ENCODE measurements at regions not wholly inside any gene's neighbourhood (a gene's known extent, or its start where the extent isn't known, plus 50 kb on each side); places are given as distances from the start of the nearest gene placed in this dataset.
A peak's percentile ranks its signal among the peaks of the same experiment; 100 is the strongest.

GRCh38 chr10:44829426-44829825 is 81.7 kb upstream of the TMEM72 start:
- no peak for TF ChIP-seq CTCF (IDR thresholded peaks at IDR 0.05; ENCODE audit: low read depth, low read length, missing control alignments)
- H3K4me3 ChIP-seq (replicated peaks; ENCODE audit: low read depth, low read length): no peak overlapping the region
- no peak for DNase-seq (ENCODE audit: extremely low read depth, low read depth)

- H3K4me3 ChIP-seq (replicated peaks; ENCODE audit: low read depth, low read length): no peak overlapping the region
- no peak for TF ChIP-seq CTCF (IDR thresholded peaks at IDR 0.05; ENCODE audit: low read depth, low read length, missing control alignments)
- no peak for DNase-seq (ENCODE audit: extremely low read depth, low read depth)
These were observed 81.1 kb upstream of the TMEM72 start for GRCh38 chr10:44830022-44830421.

GRCh38 chr10:44831581-44831980 is 79.6 kb upstream of the TMEM72 start:
- no peak overlapping the region for H3K4me3 ChIP-seq (replicated peaks; ENCODE audit: low read depth, low read length)
- no peak for TF ChIP-seq CTCF (IDR thresholded peaks at IDR 0.05; ENCODE audit: low read depth, low read length, missing control alignments)
- no peak for DNase-seq (ENCODE audit: extremely low read depth, low read depth)

GRCh38 chr10:44832595-44833390 is 78.3 kb upstream of the TMEM72 start:
- H3K4me3 ChIP-seq (replicated peaks; ENCODE audit: low read depth, low read length): no peak overlapping the region
- DNase-seq (ENCODE audit: extremely low read depth, low read depth): peak; percentile 97
- no peak for TF ChIP-seq CTCF (IDR thresholded peaks at IDR 0.05; ENCODE audit: low read depth, low read length, missing control alignments)

- DNase-seq (ENCODE audit: extremely low read depth, low read depth): no peak
- no peak for TF ChIP-seq CTCF (IDR thresholded peaks at IDR 0.05; ENCODE audit: low read depth, low read length, missing control alignments)
- H3K4me3 ChIP-seq (replicated peaks; ENCODE audit: low read depth, low read length): no peak overlapping the region
These were observed 77.0 kb upstream of the TMEM72 start for GRCh38 chr10:44834131-44834530.

- H3K4me3 ChIP-seq (replicated peaks; ENCODE audit: low read depth, low read length): no peak overlapping the region
- DNase-seq (ENCODE audit: extremely low read depth, low read depth): no peak
These were observed 75.8 kb upstream of the TMEM72 start for GRCh38 chr10:44835300-44835699.

More at GRCh38 chr10:44835300-44835699, 75.8 kb upstream of the TMEM72 start:
- TF ChIP-seq CTCF (IDR thresholded peaks at IDR 0.05; ENCODE audit: low read depth, low read length, missing control alignments): no peak
